Large intestine (tissue), 3 donors: ENCODE measurements at regions not wholly inside any gene's neighbourhood (a gene's known extent, or its start where the extent isn't known, plus 50 kb on each side); places are given as distances from the start of the nearest gene placed in this dataset.

ENCODE experiments used
- DNase-seq, 2 donors: peaks; one replicate each; pipeline versions ENCODE4 v3.0.0 to v3.0.0-alpha.2; 2013
- H3K27ac ChIP-seq: one replicate; pipeline ENCODE4 v1.5.1; 2013; ENCODE audit warnings: low read length
- H3K27me3 ChIP-seq: 2 replicates; pipeline ENCODE4 v1.6.1; 2013; ENCODE audit warnings: low read length; ENCODE audit not compliant: control insufficient read depth, insufficient read depth
- H3K36me3 ChIP-seq: 2 replicates; pipeline ENCODE4 v1.6.1; 2013; ENCODE audit warnings: low read length; ENCODE audit not compliant: control insufficient read depth, insufficient read depth
- H3K4me1 ChIP-seq: one replicate; pipeline ENCODE4 v1.6.1; 2013; ENCODE audit warnings: low read length; ENCODE audit not compliant: control insufficient read depth, insufficient read depth
- H3K4me3 ChIP-seq: one replicate; pipeline ENCODE4 v1.5.1; 2013; ENCODE audit warnings: low read length
- H3K9me3 ChIP-seq: one replicate; pipeline ENCODE4 v1.6.1; 2013; ENCODE audit warnings: mild to moderate bottlenecking, low read depth, low read length, moderate library complexity; ENCODE audit not compliant: control insufficient read depth
- WGBS: methylation state at CpG from one replicate; pipeline ENCODE4 v1.1.5; 2013; ENCODE audit warnings: low lambda C conversion rate; ENCODE audit not compliant: insufficient coverage; 5-methylcytosine and 5-hydroxymethylcytosine counted together

GRCh38 chr18:1392865-1393734 is 488.4 kb downstream of the ADCYAP1 start:
- DNase-seq = no peak
- 71% methylated on average over 5 of the region's 7 CpGs for WGBS
- H3K4me1 ChIP-seq = no peaks in the 10 kb centered on the region
- H3K27ac ChIP-seq = no peak overlapping the region
- H3K27me3 ChIP-seq = no peaks in the 10 kb centered on the region
- H3K36me3 ChIP-seq = no peaks in the 10 kb centered on the region
- H3K9me3 ChIP-seq = no peaks in the 10 kb centered on the region
- H3K4me3 ChIP-seq = no peak overlapping the region

- Histone ChIP-seq H3K27me3 (no peaks in the 10 kb centered on the region), H3K9me3 (no peaks in the 10 kb centered on the region), H3K4me1 (no peaks in the 10 kb centered on the region), H3K27ac (no peak overlapping the region), H3K36me3 (no peaks in the 10 kb centered on the region), H3K4me3 (no peak overlapping the region)
- DNase-seq = no peak
- 100% methylated on average over 1 of the region's 1 CpG for WGBS
These were observed 489.3 kb downstream of the ADCYAP1 start for GRCh38 chr18:1393929-1394328.

DNA sequence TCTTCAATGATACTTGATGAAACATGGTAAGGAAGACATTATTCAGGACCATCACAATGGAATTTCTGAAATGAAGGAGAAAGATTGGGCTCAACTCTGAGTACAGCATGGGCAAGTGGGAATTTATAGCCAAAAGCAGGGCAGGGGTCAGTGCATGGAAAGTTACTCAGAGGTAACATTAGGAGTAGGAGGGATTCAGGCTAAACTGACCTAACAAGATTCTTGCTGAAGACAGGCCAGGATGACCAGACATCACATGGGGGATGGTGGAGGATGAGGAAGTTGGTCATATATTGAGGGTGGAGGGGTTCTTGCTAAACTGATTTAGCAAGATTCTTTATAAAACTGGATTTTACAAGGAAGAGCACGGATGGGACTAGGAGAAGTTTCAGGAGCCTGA is 489.8 kb downstream of the ADCYAP1 start:
- 57% methylated on average over 1 of the region's 1 CpG for WGBS
- DNase-seq = no peak

GRCh38 chr18:1394966-1395365 is 490.3 kb downstream of the ADCYAP1 start:
- H3K4me1 ChIP-seq = no peaks in the 10 kb centered on the region
- no peak overlapping the region for H3K27ac ChIP-seq
- H3K36me3 ChIP-seq = no peaks in the 10 kb centered on the region
- DNase-seq = no peak
- H3K27me3 ChIP-seq = no peaks in the 10 kb centered on the region
- H3K9me3 ChIP-seq = no peaks in the 10 kb centered on the region
- H3K4me3 ChIP-seq = no peak overlapping the region
- 83% methylated on average over 1 of the region's 5 CpGs for WGBS

More for the DNA sequence above, 489.8 kb downstream of the ADCYAP1 start:
- Histone ChIP-seq H3K4me3 (no peak overlapping the region), H3K36me3 (no peaks in the 10 kb centered on the region), H3K9me3 (no peaks in the 10 kb centered on the region), H3K27ac (no peak overlapping the region), H3K4me1 (no peaks in the 10 kb centered on the region), H3K27me3 (no peaks in the 10 kb centered on the region)

DNA sequence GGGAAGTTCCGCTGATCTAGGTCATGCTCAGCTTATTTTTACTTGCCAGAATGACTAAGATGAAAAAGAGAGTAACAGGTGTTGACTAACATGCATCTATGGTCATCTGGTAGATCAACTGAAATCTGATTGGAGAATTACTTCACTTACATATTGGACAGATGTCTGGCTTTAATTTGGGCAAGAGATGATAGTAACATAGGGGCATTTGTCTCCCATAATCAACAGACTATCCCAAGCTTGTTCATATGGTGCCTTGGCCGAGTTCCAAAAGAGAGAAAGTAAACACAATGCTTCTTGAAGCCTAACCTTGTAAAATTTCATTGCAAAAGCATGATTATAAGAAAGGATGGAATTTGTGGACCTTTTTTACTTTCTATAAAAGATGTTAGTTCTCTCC is 503.7 kb downstream of the ADCYAP1 start:
- H3K36me3 ChIP-seq = no peaks in the 10 kb centered on the region
- no CpG with 5 or more reads among the region's 2 CpGs for WGBS
- H3K27ac ChIP-seq = no peak overlapping the region
- H3K27me3 ChIP-seq = no peaks in the 10 kb centered on the region
- no peaks in the 10 kb centered on the region for H3K9me3 ChIP-seq
- no peaks in the 10 kb centered on the region for H3K4me1 ChIP-seq
- DNase-seq = no peak
- no peak overlapping the region for H3K4me3 ChIP-seq

DNA sequence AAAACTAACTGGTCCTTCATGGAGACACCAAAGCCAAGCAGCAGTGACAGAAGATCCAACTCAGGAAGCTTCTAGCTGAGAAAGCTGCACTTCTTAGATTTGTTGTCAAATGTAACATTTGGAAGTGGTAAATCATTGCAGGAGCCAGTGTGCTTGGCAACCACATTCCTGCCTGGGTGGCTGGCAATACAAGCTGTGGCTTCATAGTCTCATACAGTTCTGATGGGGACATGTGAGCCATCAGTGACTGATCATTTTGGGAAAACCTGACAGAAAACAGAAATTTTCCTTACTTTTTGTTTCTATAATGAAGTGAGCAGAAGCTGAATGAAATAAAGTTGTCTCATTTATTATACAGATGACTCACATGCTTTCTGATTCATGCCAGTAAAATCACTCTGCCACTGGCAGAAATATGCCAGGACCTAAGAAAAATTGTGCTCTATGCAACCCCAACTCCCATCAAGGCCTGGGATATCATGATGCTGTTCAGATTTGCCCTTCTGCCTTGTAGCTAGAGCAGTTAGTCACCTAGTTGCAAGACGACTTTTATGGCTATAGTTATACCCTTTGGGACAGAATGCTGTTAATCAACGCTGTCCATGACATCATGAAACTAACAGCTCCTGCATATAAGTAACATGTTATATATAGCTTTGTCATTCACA is 508.1 kb downstream of the ADCYAP1 start:
- Histone ChIP-seq H3K27me3 (no peaks in the 10 kb centered on the region), H3K27ac (no peak overlapping the region), H3K4me1 (no peaks in the 10 kb centered on the region), H3K4me3 (no peak overlapping the region), H3K36me3 (no peaks in the 10 kb centered on the region), H3K9me3 (no peaks in the 10 kb centered on the region)
- WGBS = 67% methylated on average over 1 of the region's 2 CpGs
- no peak for DNase-seq

DNA sequence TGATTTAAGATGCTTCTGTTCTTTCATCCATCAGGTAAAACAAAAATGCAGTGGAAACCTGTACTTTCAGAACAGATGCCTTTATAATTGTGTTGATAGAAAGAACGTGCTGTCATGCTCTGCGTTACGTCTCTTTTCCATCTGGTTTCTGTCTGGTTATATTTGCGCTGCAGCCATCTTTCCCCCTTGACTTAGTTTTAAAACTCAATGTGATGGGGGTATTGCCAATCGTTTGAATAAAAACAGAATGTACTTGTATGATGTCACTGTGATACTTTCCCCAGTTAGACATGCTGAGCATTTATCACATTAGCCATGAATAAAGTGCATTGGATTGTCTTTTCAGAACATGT is 508.6 kb downstream of the ADCYAP1 start:
- H3K27ac ChIP-seq = no peak overlapping the region
- DNase-seq = no peak
- no peaks in the 10 kb centered on the region for H3K4me1 ChIP-seq
- H3K9me3 ChIP-seq = no peaks in the 10 kb centered on the region
- no peaks in the 10 kb centered on the region for H3K36me3 ChIP-seq
- WGBS = no CpG with 5 or more reads among the region's 5 CpGs
- no peak overlapping the region for H3K4me3 ChIP-seq
- no peaks in the 10 kb centered on the region for H3K27me3 ChIP-seq

DNA sequence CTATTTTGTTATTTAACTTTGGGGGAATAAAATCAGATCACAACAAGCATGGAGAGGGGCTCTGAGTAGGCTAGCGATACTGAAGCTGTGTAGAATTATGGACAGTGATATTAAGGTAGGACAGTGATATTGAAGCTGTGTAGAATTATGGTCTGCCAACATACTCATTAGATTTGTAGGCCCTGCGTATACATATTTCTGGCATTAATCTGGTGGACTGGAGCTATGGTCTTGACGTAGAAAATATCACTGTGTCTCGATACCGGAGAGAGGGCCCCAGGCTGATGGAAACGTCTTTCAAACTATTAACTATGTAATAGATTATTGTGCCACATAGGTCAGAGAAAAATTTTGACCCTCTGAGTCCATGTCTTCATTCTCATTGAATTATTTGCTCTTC is 511.4 kb downstream of the ADCYAP1 start:
- no CpG with 5 or more reads among the region's 6 CpGs for WGBS
- no peaks in the 10 kb centered on the region for H3K27me3 ChIP-seq

GRCh38 chr18:1421502-1421901 is 516.8 kb downstream of the ADCYAP1 start:
- WGBS = 80% methylated on average over 1 of the region's 2 CpGs
- no peaks in the 10 kb centered on the region for H3K9me3 ChIP-seq
- DNase-seq = no peak

More for the DNA sequence above, 511.4 kb downstream of the ADCYAP1 start:
- Histone ChIP-seq H3K4me1 (no peaks in the 10 kb centered on the region), H3K27ac (no peak overlapping the region), H3K9me3 (no peaks in the 10 kb centered on the region), H3K36me3 (no peaks in the 10 kb centered on the region), H3K4me3 (no peak overlapping the region)
- DNase-seq = no peak

DNA sequence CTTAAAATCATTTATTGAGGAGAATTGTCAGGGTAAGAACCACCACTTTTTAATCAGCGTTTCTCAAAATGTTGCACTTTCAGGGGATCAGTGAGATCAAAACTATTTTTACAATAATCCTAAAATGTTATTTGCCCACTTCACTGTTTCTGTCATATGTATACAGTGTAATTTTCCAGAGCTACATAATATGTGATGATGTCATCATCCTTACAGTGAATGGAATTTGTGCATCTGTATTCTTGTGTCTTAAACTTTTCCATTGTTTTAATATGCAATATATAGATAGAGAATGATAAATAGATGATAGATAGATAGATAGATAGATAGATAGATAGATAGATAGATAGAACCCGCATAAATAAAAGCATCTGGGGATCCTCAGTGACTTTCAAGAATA is 518.0 kb downstream of the ADCYAP1 start:
- no peak overlapping the region for H3K27ac ChIP-seq
- no peaks in the 10 kb centered on the region for H3K36me3 ChIP-seq
- H3K4me1 ChIP-seq = no peaks in the 10 kb centered on the region
- WGBS = 95% methylated on average over 2 of the region's 2 CpGs
- no peak overlapping the region for H3K4me3 ChIP-seq
- DNase-seq = no peak
- H3K9me3 ChIP-seq = no peaks in the 10 kb centered on the region
- H3K27me3 ChIP-seq = no peaks in the 10 kb centered on the region

More at GRCh38 chr18:1421502-1421901, 516.8 kb downstream of the ADCYAP1 start:
- Histone ChIP-seq H3K27me3 (no peaks in the 10 kb centered on the region), H3K36me3 (no peaks in the 10 kb centered on the region), H3K27ac (no peak overlapping the region), H3K4me1 (no peaks in the 10 kb centered on the region), H3K4me3 (no peak overlapping the region)
